Medulla oblongata (tissue), 1 donor: ENCODE measurements at regions not wholly inside any gene's neighbourhood (a gene's known extent, or its start where the extent isn't known, plus 50 kb on each side); places are given as distances from the start of the nearest gene placed in this dataset.

Source experiments
- DNase-seq: peaks from one replicate; pipeline ENCODE4 v3.0.0-alpha.2; 2015; ENCODE audit errors: extremely low spot score

DNA sequence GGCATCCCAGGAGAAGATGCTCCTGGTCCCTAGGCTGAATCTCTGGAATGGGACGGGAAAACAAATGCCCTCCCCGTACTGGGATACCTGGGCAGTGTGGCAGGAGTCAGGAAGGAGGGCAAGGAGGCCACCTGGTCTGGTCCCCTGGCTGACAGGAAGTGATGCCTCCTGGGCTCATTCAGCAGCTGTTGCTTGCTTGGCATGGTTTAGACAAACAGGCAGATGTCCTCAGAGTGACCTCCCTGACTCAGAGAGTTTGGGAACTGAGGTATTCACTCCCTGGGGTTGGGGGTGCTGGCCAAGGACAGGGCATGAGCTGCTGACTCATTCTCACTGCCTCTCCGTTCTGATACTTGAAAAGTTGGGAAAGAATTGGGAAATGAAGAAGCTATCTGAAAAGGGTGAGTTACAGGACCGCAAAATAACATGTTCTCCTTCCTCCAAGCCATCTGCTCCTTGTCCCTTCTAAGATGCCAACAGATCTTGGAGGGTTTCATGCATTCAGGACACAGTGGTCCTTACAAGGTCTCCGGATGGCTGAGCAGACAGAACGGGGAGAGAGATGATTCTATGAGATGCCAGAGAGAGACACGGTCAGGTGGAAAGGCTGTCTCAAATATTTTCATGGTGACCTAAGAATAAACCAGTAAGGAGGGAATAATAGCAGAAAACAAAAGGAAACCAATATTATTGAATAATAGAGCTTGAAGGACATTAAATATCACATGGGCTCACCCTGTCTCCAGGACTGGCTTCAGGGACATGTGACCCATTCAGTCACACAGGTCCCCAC lies 534.5 kb downstream of the BNC2 start:
- no peak for DNase-seq

DNA sequence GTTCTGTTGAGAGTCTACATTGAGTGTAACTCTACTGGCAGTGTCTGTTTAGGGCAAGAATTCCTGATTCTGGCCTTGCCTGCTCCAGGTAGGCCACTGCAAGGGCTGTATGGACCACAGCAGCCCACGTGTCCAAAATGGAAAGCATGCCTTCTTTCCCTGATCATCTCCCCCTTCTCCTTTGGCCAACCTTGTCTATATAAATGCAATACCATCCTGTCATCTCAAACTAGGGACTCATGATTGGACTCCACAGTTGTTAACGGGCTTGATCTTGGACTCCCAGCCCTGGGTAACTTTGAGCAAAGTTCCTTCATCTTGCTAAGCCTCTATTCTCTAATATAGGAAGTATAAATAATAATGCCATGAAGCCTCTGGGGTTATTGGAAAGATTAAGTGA lies 533.6 kb downstream of the BNC2 start:
- DNase-seq: no peak

DNA sequence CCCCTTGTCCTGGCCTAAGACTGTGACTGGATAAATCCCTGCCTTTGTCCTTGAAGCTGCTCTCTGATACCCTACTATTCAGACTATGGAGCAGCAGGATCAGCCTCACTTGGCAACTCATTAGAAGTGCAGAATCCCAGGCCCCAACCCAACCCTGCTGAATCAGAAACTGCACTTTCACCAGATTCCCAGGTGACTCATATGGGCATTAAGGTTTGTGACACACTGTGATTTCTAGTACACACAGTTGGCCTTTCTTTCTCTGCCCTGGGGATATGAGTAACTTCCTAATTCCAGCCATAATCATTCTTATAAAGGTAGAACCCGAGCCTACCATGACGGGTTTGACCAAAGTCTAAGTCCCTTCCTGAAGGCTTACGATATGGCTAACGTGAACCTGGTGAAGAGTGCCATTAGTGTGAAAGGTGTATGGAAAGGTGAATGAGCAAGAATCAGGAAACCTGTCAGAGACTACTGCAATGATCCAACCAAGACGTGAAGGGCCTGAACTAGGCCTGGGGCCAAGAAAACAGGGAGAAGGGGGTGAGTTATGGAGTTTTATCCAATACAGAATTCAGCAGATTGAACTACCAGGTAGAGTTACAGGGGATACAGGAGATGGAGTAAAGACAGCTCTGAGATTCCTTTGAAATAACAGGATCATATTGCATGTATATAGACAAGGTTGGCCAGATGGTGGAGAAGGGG lies 533.0 kb downstream of the BNC2 start:
- no peak for DNase-seq

DNA sequence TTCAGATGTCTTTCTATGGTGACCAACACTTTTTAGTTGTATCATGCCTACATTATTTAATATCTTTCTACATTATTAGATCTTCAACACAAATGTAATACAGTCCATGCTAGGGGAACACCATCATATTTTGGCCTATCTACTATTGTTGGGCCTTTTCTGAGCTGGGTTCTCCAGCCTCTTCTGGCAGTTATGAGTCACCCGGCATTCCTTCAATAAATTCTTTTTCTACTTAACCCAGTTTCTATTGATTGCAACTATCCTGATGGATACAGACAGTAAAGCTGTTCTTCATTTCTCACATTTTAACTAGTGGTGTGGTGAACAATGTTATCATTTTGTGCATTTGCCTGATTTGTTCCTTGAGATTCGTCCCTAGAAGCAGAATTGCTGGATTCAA lies 529.3 kb downstream of the BNC2 start:
- DNase-seq: no peak

DNA sequence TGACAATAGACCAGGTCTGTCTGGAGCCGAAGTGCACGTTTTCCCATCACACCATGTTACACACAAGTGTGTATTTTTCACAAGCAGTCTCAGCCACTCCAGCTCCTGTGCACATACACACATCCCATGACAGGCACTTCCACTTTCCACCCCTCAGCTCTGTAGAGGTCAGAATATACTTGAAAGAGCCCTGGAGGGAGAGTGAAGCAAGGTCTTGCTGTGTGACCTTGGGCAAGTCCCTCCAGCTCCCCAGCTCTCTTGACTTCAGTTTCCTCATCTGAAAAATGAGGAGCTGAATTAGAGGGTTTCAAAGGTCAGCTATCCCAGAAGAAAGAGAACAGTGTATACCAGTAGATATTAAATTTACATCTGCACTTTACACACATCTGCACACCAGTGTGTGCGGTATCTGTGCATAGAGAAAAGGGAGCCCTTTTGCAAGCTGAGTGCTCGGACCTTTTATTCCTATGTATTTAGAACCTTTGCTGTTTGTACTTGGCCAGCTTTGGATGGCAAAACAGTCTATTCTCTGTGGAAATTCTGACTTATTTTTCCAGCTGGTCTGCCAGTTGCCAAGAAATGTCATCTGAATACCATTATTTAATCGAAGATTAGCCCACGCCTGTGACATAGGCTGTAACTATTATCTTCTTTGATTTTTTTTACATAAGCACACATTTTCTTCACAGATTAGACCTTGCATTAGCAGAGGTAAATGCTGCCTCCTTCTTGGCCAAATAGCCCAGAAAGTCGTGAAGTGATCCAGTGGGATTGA lies 528.0 kb downstream of the BNC2 start:
- no peak for DNase-seq

DNA sequence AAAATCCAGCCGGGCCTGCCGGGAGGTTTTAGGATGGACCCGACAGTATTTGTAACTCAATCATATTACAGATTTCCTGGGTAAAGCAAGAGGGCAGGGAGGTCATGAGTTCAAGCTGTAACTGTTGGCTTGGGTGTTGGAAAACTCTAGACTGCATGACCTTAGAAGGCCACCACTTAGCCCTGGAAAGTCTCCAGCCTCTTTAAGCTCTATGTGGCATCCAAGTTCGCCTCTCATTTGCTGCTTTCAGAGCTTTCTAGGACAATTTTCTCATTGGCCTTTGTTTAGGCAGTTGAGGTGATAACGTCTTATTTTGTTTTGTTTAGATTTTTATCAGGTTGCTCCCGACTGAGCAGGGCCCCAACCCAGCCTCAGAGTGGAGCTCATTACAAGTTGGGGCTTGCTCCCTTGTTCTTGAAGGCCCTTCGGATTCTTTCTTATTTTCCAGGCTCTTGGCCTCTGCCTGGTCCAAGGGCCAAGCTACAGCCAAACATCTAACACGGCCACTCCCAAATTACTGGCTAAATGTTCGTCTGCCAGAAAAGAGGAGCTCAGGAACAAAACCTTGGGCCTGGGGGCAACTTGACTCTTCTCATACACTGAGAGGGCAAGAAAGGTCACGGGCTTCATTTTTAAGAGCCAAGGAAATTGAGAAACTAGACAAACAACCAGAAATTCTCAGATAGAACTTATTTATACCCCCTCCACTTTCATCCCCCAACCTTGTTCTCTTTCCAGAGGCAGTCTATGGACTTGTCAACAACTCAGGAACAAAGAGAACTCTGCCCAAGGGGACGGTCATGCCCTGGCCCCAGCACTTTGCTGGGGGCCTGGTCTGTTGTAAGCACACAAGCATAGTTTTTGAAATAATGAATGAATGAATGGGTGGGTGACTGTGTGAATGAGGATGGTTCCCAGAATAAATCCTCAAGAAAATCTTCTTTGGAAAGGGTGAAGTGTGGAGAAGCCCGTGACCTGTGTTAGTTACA lies 526.9 kb downstream of the BNC2 start:
- DNase-seq: no peak

DNA sequence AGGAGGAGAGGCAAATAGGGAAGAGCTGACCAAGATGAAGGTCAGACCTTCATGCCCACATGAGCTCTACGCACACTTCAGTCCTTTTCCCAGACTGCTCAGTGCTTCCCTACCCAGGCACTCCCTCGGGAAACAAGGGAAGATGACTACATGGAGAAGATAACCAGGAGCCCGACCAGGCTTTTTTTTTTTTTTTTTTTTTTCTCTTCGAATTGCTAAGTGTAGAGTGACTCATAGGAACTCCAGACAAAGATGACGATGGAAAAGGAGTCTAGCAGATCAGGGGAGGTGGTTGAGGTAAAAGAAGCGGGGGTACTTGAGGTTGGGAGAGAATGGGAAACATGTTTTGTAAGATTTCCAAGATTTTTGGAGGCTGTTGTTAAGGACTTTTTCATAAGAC lies 526.1 kb downstream of the BNC2 start:
- no peak for DNase-seq

DNA sequence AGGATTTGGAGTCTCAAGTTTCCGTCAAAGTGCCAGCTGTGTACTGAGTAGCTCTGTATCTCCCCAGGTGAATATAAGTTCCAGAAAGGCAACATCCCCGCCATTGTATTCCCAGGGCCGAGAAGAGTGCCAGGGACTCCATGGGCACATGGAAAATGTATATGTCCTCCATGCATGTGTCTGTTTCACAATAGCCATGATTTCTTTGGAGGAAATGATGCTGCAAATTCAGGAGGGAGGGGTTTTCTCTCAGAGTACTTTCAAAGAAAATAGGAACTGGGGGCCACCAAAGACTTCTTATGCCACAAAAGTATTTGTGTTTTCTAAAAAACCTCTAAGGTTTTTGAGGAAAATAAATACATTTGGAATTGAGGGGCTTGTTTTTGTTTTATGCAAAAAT lies 524.6 kb downstream of the BNC2 start:
- DNase-seq: no peak

DNA sequence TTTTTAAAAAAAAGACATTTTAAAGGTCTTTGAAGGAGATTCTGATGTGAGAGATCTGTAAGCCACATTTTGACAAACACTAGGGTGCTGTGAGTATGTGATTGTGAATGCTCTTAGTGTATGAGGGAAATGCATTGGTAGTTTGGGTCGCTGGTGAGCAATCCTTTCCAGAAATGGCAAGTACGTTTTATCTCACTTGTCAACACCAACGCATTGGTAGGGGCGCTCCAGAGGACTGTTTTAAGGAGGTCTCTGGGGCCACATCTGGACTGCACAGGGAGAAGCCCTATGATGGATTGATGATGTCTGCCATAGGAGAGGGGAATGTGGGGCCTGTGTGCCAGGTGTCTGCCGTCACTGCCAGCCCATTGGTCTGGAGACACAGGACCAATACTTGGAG lies 522.6 kb downstream of the BNC2 start:
- DNase-seq: no peak

DNA sequence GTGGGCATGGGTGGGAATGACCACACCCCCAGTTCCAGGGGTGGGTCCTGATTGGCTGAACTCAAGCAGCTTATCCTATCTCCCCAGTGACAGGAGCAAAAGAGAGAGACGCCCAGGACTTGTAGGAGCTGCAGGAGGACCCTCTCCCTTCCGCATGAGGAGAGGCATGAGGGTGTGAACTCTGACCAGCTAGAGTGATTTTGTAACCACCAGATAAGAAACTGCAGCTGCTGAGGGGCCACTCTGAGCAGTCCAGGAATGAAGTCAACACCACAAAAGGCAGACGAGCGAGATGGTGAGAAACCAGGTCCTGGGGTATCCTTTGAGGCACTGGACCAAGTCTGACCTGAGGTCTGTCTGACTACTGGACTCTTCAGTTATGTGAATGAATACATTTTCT lies 521.9 kb downstream of the BNC2 start:
- no peak for DNase-seq

DNA sequence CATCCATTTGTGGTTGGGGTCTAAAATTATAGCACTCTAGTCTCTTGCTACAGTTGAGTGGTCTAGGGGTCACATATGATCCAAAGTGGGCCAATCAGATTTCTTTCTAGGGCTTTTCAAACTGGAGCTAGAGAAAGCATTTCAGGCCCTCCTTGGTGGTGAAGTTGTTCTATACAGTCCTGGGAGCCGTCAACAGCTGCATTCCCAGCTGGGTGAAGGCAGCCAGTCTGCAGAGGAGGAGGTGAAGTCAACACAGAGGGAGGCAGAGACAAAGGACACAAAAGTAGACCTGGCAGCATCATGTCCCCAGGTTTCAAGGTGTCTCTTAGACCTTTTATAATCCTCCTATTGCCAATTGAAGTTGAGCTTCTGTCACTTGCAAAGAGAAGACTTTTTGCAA lies 518.2 kb downstream of the BNC2 start:
- no peak for DNase-seq

DNA sequence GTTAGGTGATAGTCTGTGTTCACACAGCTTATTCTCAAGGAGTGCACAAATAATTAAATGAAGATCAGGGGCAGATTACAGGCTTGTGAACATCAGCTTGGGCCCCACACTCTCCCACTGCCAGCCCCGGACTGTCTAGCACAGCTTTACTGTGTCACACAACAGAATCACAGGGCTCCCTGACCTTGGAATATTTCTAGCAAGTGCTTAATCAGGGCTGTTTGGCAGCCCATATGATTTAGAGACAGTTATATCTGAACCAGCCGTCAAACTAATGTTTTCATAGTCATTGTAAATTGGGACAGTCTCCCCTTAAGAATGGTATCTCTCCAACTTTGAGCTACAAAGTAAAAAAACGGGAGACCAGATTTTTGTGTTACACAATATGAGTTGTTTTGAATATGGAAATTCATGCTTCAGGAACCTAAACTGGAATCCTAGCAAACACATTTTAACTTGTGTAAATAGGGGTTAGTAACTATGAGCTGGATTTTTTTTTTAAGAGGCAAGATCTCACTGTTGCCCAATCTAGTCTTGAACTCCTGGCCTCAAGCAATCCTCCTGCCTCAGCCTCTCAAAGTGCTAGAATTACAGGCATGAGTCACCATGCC lies 517.6 kb downstream of the BNC2 start:
- DNase-seq: no peak

DNA sequence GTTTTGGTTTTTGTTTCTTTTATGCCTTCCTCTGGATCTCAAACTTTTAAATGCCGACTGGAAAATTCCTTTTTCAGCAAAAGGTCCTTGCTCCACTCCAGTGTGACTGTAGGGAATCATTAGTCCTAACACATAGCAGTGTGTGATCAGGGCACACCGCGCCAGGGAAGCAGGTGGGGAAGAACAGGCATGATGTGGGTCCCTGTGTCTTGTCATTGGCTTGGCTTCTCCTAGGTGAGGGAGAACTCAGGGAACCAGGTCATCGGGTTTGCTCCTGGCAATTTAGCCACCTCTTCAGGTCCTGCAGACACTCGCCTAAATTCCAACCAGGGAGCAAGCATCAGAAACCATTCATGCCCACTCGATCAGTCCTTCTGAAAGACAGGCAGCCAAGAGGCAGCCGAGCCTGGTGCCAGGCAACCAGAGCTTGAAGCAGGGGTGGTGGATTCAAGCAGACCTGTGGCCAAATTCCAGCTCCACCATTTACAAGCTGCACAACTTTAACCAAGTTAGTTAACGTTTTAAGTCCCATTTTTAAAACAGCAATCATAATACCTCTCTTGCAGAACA lies 514.2 kb downstream of the BNC2 start:
- no peak for DNase-seq

DNA sequence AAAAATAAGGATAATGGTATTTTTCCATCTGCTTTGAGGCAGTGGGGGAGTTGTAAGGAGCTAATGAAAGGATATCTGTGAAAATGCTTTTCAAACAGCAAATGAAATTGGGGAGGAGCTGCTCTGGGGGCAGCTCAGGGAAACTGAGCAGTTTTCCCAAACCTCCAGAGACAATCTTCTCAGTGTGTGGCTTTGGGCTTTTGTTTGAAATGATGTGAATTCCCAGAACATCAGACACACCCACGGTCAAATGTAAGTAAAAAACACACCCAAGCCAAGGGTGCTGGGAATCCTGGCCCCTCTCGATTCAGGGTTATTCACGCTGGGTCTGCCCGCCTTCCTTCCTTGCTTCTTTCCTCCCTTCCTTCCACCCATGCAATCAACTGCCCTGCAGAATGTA lies 512.6 kb downstream of the BNC2 start:
- DNase-seq: no peak

DNA sequence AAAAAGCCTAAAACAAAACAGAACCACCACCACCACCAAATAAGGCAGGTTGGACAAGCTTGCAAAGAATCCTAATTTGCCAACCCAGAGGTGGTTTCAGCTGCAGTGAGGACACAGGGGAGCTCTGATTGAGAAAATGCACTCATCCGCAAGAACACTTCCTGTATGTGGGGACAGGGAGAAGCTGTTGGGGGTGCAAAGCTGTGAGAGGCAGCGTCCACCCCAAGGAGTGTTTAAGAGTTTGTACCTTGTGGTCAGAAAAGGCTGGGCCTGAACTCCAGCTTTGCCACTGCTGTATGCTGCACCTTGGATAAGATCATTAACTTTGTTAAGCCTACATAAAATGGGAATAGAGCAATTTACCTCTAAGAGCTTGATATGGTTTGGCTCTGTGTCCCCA lies 511.7 kb downstream of the BNC2 start:
- no peak for DNase-seq
